HG03135 (cell line): ENCODE measurements at regions not wholly inside any gene's neighbourhood (a gene's known extent, or its start where the extent isn't known, plus 50 kb on each side); places are given as distances from the start of the nearest gene placed in this dataset.
"Not testable (repeated sequence)": the region's sequence is repeated elsewhere in the genome, so short reads cannot be mapped to it uniquely, and the experiment has no call there.

ENCODE experiments used
- ATAC-seq: cut with Tn5 transposase; IDR thresholded peaks from one replicate; pipeline ENCODE4 v1.9.1; 2021; ENCODE audit warnings: mild to moderate bottlenecking, moderate library complexity; ENCODE audit not compliant: unreplicated experiment

DNA sequence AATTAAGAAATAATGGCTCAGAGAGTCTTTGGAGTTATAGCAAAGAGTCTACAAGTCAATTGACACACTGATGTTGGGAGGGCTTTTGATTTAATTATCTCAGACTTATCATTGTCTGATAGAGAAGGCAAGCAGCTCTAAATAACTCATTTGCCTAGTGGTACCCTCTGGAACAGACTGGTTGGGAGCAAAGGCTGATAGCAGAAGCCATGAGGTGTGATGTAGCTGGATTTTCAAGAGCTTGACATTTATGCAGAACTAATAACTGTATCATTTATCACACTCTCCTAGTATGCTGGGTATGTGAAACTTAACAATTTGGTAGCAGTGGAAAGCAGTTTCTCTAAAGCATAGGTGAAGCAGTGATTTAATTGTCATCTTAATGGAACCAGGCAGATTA is 380.6 kb downstream of the TENT5A start:
- ATAC-seq: no peak

DNA sequence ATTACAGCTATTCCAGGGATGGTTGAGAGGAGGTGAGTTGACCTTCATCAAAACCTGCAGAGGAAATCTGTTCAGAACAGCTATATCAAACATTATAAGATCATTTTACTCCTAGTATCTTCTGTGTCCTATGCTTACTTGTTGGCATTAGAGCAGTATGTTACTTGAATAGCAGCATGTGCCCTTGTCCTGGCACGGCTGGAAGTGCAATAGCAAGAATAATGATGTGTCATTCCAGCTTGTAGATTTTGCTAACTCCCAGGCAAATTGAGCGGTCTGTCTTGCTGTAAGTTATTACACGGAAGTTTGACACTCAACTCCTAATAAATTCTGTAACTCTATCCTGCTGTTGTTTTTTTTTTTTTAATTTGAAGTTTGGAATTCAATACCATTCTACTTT is 385.5 kb downstream of the TENT5A start:
- ATAC-seq: no peak

DNA sequence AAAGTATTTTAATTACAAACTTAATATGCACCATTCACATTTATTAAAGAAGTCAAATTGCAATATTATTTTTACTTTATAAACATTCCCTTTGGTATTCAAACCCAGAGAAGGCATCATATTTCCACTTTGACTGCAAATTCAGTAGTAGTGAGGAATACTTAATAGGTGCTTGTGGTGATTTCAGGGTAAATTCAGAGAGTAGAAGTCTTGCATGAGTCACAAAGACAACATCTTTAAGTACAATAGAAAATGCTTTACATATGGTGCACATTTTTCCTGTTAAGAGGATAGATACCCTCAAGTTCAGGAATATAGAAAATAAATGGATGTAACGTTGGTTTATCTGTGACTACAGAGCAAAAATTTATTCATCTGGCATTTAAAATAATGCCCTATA is 390.2 kb downstream of the TENT5A start:
- no peak for ATAC-seq

DNA sequence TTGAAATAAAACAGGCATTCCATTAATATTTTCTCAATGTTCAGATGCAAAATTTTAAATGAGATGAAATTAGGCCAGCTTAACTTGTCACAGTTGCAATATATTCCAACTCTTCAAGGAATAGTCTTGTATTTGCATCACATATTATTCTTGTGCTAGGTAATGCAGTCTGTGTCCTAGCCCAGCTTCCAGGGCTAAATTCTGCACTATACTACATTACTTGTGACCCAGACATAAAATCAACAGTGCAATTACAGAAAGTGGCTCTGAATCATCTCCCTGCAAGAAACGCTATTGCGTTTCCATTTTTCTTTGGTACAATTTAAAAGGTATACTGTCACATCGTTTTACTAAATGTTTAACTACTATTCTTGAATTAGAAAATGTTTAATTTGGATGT is 399.2 kb downstream of the TENT5A start:
- no peak for ATAC-seq

DNA sequence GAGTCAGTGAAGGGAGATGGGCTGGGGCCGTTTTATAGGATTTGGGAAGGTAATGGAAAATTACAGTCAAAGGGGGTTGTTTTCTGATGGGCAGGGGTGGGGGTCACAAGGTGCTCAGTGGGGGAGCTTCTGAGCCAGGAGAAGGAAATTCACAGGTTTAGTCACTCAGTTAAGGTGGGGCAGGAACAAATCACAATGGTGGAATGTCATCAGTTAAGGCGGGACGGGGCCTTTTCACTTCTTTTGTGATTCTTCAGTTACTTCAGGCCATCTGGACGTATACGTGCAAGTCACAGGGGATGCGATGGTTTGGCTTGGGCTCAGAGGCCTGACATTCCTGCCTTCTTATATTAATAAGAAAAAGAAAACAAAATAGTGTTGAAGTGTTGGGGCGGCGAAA is 408.5 kb downstream of the TENT5A start:
- not testable (repeated sequence) for ATAC-seq

DNA sequence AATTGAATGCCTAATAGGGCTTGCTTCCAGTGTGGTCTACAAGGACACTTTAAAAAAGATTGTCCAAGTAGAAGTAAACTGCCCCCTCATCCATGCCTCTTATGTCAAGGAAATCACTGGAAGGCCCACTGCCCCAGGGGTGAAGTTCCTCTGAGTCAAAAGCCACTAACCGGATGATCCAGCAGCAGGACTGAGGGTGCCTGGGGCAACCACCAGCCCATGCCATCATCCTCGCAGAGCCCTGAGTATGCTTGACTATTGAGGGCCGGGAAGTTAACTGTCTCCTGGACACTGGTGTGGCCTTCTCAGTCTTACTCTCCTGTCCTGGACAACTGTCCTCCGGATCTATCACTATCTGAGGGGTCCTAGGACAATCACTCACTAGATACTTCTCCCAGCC is 411.5 kb downstream of the TENT5A start:
- no peak for ATAC-seq

DNA sequence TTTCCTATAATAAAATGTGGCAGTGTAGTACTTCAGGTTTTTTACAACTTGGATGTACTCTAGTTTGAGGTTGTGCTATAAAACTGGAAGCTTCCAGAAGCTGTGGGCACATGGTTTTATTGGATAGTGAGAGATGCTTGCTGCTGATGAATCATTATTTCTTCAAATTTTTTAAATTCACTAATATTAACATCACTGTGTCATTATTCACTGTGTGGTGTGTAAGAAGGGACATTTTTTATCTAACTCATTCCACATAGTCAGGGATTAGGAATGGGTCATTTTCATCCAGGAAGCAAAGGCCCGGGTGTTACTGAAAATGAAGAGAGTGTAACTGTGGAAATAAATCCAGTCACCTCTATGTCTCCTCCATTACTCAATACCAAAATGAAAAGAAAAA is 421.0 kb downstream of the TENT5A start:
- no peak for ATAC-seq

DNA sequence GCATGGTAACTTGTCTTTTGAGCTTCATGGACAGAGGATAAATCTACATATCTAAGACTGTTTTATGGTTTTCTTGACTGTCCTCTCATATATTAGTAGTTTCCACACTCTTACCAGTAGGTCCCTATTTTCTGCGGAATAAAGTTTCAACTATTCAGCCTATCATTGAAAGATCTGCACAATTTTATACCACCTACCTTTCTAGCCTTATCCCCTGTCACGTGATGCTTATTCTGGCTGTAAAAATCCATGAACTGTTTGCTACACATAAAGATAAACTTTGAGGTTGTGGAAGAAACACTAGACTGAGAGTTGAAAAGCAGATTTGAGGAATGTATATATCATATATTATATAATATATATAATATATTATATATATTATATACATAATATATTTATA is 423.8 kb downstream of the TENT5A start:
- ATAC-seq: no peak

DNA sequence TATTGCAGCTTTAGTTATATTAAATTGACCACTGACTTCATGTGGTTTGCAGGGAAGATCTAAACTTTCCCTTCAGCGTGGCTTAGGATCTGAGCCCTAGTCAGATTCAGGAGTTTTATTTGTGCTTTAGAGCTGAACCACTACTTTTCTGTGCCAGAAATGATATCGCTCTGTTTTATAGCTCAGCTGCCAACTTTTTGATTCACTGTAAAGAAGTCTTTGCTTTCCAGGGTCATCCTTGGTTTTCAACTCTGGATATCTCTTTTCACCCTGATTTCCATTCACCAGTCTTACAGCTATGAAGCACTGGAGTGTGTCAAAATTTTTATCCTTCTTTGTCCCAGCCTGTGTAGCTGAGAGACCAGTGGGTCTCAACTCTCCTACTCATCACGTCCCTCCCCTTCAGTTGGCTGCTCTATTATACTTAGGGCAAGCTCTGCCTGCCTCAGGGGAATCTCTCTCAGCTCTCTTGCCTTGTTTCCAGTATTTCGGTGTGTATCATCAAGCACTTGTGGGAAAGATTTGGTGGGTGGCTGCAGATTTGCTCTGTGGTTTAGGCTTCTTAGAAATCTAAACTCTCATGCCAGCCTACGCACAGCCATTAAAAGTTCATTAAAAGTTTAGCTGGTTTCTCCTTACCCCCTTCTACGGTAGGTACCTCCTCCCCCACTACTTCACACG is 425.5 kb downstream of the TENT5A start:
- no peak for ATAC-seq

DNA sequence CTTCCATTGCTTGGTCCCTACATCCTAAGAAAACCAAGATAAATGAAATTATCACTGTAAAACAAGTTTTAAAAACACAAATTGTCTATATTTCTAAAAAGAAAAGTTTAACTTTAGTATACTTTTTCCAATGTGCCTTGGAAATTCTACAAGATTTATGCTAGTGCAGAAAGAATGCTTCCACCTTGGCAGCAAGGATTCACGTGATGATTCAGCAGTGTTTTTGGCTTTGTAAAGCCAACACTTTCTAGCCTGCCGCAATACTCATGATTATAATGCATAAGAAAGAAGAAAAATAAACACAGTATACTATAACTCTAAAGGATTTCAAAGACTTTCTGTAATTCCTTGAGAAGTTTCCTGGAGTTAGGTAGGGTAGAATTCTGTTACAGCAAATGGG is 442.7 kb downstream of the TENT5A start:
- no peak for ATAC-seq

DNA sequence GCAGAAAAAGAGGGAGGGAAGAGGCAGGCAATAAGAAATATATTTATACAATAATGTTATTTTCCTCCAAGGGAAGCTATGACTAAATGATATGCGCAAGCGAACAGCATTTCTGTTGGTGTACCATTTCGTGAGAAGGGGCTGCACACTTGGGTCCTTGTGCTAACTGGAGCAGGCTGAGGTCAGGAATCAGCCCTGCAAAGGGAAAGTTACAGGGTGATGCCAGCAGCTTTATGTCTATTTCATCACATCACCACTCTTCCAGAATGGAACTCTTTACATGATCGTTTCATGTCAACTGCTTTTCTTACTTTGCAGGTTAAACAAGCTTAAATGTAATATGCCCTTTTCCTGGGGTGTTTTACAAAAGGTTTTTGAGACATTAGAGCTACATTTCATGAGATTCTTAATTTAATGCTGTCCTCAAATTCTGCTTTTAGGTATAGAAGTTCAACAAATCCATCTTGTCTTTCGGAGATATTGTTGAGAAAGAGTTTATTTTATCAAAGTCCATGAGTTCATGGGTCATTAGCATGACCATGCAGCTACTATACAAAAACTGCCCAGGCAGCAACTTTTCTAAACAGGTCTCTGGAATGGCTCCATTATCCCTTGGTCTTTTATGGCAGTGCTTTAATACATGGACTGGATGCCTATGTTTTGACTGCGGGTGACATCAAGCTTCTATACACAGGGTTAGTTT is 443.8 kb downstream of the TENT5A start:
- no peak for ATAC-seq

DNA sequence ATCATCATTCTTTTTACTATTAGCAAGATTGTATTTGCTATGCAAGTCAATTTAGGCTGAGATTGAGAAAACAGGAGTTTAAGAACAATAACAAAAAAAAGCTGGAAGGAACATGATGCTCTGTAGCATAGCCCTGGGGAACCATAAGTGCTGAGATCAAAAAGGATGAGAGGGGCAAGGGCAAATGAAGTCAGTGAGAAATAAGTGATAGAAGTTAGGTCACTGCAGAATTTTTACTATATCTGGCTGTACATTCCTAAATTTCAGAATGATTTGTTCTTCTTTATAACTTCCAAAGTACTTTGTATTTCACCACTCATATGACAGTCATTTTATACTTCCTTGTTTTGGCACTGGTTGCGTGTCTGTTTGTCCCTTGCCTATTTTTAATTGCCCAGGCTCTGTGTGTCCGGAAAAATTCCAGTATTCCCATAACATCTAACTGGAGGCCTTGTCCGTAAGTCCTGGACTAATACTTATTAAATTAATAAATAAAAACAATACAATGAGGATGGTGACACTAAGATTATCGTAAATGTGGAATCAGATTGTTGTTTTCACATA is 444.7 kb downstream of the TENT5A start:
- no peak for ATAC-seq

DNA sequence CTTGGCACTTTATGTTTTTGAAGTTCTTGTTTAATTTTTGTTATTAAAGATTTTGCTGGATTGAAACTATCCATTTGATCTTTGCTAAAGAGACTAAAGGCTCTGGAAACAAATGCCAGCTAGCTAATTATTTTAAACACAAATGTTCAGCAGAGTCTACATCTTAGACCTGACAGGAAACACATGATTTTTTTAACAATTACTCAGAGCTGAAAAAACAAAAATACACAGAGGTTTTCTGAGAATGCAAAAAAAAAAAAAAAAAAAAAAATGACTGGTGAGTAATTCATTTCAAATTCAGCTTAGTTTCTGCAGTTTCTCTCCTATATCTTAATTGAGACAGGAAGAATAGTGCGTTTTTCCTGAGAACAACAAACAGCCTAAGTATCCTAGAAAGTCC is 448.0 kb downstream of the TENT5A start:
- no peak for ATAC-seq

DNA sequence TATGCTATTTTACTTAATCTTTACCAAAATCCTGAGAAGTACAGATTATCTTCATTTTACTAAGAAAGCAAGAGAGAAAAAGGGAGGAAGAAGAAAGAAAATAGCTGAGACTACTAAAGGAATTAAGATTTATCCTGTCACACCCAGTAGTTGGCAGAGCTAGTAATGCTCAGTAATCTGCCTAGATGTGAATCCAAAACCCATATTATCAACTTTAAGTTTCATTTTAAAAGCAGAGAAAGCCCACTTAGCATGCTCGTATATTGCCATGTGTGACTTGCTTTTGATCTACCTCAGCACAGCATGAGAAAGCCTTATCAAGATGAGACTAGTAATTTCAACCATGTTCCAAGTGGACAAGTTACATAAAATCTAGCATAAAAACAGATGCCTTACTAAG is 451.5 kb downstream of the TENT5A start:
- ATAC-seq: no peak

DNA sequence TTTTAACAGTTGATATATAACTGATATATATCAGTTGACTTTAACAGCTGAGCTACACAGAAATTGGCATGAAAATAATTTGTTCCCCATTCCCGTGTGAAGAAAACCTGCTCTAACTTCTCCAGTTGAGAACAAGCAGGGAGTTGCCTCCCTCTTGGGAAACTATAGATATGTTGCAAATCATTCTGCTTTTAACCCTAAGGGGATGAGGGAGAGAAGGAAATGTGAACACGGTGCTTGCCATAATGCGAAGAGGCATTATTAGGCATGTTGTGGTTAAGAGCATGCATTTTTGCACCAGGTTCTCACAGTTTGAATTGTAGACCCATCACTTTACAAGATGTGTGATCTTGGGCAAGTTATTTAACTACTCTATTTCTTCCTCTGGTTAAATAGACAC is 453.7 kb downstream of the TENT5A start:
- ATAC-seq: no peak

DNA sequence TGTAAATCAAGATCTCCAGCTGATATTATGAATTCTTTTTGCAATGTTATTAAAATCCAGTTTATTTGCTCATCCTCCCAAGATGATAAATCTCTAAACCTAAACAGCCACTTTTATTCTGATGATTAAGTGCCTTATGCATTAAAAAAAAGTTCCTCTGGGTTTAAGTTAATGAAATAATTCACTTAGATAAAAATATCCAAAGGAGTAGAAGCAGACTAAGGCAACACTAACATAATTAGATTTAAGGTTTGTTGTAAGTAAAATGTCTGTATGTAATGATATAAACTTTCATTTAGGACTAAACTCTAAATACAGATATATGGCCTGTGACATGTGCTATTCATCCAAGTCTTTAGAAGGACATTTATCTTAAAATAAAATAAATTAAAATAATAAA is 457.2 kb downstream of the TENT5A start:
- no peak for ATAC-seq

DNA sequence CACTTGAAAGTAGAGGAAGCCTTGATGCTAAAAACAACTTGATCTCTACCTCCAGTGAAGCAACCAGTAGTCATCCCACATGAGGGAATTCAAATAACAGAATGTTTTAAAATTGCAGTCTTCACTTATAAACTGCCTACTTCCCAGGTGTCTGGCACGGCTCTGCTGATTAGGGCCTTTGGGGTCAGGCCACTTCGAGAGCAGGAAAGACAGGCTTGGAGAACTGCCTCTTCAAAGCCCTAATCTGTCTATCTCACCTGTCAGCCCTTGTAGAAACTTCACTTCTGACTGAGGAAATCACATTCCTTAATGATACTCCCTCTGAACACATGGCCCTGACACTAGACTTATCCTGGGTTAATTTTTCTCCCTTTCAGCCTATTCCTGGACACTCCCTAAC is 458.6 kb downstream of the TENT5A start:
- ATAC-seq: no peak

DNA sequence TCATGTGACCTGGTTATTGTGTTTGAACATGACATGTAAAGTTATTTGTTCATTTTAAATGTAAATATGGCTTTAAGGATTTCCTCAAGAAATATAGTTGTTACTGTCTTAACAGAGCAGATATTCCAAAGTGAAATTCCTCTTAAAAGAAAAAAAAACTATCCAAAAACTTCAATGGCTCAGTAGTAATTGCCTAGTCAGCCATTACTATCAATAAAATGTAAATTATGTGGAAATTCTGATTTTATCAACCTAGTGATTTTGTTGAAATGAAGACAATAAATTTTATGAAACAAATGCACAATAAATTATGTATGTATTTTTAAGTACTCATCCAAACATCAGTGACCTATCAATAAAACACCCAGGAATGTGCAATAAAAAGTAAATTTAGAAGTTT is 463.3 kb downstream of the TENT5A start:
- no peak for ATAC-seq

DNA sequence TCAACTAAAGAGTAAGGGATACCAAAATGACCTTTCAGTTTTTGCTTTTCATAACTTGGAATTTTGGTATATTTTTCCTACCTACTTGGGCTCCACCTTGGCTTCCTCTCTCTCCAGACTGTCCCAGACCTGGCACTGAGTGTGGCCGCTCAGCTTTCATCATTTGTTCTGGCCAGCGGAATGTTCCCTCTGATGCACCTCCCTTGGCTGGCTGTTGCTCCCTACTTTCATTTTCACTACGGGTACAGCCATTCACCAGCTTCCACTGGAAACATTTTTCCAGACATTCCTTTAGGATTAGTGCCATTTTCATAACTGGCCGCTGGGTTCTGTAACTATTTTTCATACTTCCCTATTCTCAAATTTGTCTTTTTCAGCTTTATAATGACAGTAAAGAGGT is 487.4 kb downstream of the TENT5A start:
- no peak for ATAC-seq

DNA sequence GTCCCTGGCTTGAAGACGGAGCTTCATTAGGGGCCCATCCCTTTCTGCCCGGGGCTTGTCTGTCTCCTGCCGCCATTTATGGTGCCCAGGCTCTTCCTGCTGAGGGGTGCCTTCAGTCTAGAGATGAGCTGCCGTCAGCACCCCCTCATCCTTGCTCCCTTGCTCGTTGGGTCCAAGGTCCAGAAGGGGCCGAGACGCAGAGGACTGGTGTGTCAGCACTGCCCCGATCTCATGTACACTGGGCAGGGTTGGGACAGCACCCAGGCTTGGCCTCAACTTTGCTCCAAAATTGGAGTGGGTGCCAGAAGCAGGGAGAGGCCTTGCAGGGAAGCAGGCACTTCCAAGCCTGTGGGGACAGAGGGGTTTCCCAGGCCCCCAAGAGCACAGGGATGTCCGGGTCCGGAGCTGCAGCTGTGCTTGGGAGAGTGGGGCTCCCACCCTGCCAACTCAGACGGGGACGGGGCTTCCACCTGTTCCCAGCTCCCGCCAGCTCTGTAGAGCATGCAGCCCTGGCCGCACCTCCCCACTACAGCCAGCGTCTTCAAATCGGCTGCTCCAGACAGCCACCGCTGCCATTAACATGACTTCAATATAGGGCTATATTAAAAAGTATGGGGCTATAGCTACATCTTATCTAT is 488.8 kb downstream of the TENT5A start:
- ATAC-seq: no peak

DNA sequence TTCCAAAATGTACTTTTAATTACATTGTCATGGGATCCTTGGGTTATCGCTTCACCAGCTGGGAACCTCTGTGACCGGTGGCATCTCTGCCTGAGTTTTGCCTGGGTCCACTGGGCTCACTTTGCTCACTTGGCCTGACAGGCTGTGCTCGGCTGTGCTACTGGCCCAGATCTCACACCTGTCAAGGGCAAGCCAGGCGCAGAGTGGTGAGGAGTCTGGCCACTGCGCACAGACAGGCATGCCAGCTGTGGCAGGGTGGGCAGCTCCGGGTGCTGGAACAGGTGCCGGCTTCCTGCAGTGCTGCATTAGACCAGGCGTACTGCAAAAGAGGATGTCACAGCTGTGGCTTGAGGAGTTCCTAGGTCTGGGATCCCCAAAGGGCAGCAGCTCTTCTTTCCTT is 489.8 kb downstream of the TENT5A start:
- no peak for ATAC-seq

DNA sequence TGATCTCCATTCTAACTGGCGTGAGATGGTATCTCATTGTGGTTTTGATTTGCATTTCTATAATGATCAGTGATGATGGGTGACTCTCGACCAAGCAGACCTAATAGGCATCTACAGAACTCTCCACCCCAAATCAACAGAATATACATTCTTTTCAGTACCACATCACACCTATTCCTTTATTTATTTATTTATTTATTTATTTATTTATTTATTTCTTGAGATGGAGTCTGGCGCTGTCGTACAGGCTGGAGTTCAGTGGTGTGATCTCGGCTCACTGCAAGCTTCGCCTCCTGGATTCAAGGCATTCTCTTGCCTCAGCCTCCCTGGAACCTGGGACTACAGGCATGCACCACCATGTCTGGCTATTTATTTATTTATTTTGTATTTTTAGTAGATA is 496.3 kb downstream of the TENT5A start:
- not testable (repeated sequence) for ATAC-seq
